ENCODE measurements at regions not wholly inside any gene's neighbourhood (a gene's known extent, or its start where the extent isn't known, plus 50 kb on each side); places are given as distances from the start of the nearest gene placed in this dataset.

DNA sequence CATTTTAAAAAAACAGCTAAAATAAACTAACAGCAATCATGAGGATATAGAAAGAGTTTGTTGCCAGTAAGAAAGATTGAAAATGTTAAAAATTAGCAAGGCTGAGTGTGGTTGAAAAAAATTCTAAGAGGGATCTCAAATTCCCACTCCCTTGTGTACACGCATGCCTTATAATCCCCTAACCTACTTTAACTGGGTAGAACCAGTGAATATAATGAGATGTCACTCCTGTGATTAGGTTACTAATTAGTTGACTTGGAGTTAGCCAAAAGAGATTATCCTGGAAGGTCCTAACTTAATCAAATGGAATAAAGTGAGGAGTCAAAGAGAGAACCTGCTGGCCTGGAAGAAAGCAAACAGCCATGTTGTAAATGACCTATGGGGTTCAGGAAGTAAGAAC, 286.0 kb upstream of the TGFBR2 start:
- Histone ChIP-seq H3K79me2 (ENCODE audit: control insufficient read depth in 1 of 2, insufficient read depth in 2 of 2, low read length in 2 of 2) (no peaks in the 10 kb centered on the region), H3K23me2 (ENCODE audit: low read depth, low read length) (no peaks in the 10 kb centered on the region), H3K79me1 (ENCODE audit: low read depth, low read length) (no peaks in the 10 kb centered on the region), H3K36me3 (ENCODE audit: control insufficient read depth in 2 of 4, insufficient read depth in 4 of 4, low read length in 3 of 4) (no peaks in the 10 kb centered on the region; a peak in 1 of 8 replicates), H3K27ac (ENCODE audit: low read depth, low read length) (no peak overlapping the region), H2BK15ac (ENCODE audit: low read length) (no peak overlapping the region), H2BK5ac (ENCODE audit: low read depth, low read length) (no peak overlapping the region), H3K4me3 (ENCODE audit: extremely low read depth in 1 of 4, insufficient read depth in 2 of 4, low read depth in 3 of 4, low read length in 4 of 4) (no peak overlapping the region), H3K14ac (ENCODE audit: insufficient read length) (no peak overlapping the region), H3K18ac (ENCODE audit: extremely low read depth, low read length) (no peak overlapping the region), H4K20me1 (replicated peaks in 1 of 2; ENCODE audit: control insufficient read depth in 1 of 2, insufficient read depth in 2 of 2, low read length in 2 of 2) (no peaks in the 10 kb centered on the region), H2AFZ (ENCODE audit: low read length) (no peak overlapping the region), H4K91ac (replicated peaks; ENCODE audit: insufficient read length, low read length) (no peak overlapping the region), H3K9me3 (ENCODE audit: insufficient read depth in 2 of 2, low read depth in 1 of 2, low read length in 1 of 2) (peaks cover 0 to 4% of the 10 kb centered on the region in 2 experiments; a peak in 1 of 4 replicates), H2BK20ac (ENCODE audit: low read length) (no peak overlapping the region), H3K56ac (replicated peaks; ENCODE audit: insufficient read length, low read depth, low read length) (no peak overlapping the region), H2BK120ac (replicated peaks; ENCODE audit: low read depth, low read length) (no peak overlapping the region), H3K4ac (replicated peaks; ENCODE audit: insufficient read length, low read depth, low read length) (no peak overlapping the region), H4K5ac (ENCODE audit: insufficient read length, low read depth, low read length) (no peak overlapping the region), H2AK5ac (ENCODE audit: low read depth, low read length) (no peak overlapping the region), H2BK12ac (ENCODE audit: low read depth, low read length) (no peak overlapping the region), H3K4me1 (replicated peaks in 1 of 4; ENCODE audit: control insufficient read depth in 3 of 4, insufficient read depth in 4 of 4, low read length in 3 of 4) (peaks cover 0 to 5% (median 0%) of the 10 kb centered on the region in 4 experiments; a peak in 1 of 7 replicates), H3K23ac (ENCODE audit: insufficient read length) (no peak overlapping the region), H3K4me2 (ENCODE audit: insufficient read depth in 1 of 2, low read depth in 2 of 2, low read length in 2 of 2) (no peak overlapping the region), H3K27me3 (replicated peaks in 1 of 4; ENCODE audit: control insufficient read depth in 3 of 4, extremely low read depth in 1 of 4, insufficient read depth in 3 of 4, low read length in 3 of 4) (no peaks in the 10 kb centered on the region), H4K8ac (ENCODE audit: extremely low read depth, insufficient read depth, low read length) (no peak overlapping the region), H3K9ac (replicated peaks in 1 of 4; ENCODE audit: extremely low read depth in 1 of 4, low read depth in 3 of 4, low read length in 3 of 4) (no peak overlapping the region)
- DNase-seq (ENCODE audit: low read depth in 1 of 2, low spot score in 2 of 2): no peak
- POLR2A ChIA-PET (ENCODE audit: partially characterized antibody): no interaction called here
- no peak for FAIRE-seq
- CTCF ChIA-PET (ENCODE audit: partially characterized antibody): interaction anchor here (0.6 to 2.2 kb wide), 27 partner anchors 9 to 1263 kb away, joined by 3 to 13 read pairs (median 4); no protein-coding TSS in a partner anchor
- 100% methylated on average over 1 of the region's 1 CpG; no CpG with 5 or more reads in 1 of the 2 experiments for WGBS, 2 experiments (ENCODE audit: extremely low coverage in 1 of 2, insufficient coverage in 1 of 2, insufficient read length in 1 of 2, insufficient replicate concordance in 2 of 2, low coverage in 1 of 2, low lambda C conversion rate in 2 of 2, missing lambda C conversion rate in 1 of 2)
- no peak for TF ChIP-seq SAP30 (IDR thresholded peaks at IDR 0.05; ENCODE audit: insufficient read depth, insufficient replicate concordance, low read length)
- no peak for TF ChIP-seq SP4 (IDR thresholded peaks at IDR 0.05; ENCODE audit: low read length)
- TF ChIP-seq CBX8 (IDR thresholded peaks at IDR 0.05; ENCODE audit: borderline replicate concordance, low read depth, low read length): no peak
- TF ChIP-seq POLR2AphosphoS5 (IDR thresholded peaks at IDR 0.05; ENCODE audit: low read depth, low read length): no peak
- no peak for TF ChIP-seq HDAC6 (IDR thresholded peaks at IDR 0.05; ENCODE audit: low read depth, low read length)
- no peak for TF ChIP-seq TBP (IDR thresholded peaks at IDR 0.05; ENCODE audit: low read depth, low read length)
- no peak for TF ChIP-seq JUND (IDR thresholded peaks at IDR 0.05; ENCODE audit: low read length)
- TF ChIP-seq, protein P1, sequence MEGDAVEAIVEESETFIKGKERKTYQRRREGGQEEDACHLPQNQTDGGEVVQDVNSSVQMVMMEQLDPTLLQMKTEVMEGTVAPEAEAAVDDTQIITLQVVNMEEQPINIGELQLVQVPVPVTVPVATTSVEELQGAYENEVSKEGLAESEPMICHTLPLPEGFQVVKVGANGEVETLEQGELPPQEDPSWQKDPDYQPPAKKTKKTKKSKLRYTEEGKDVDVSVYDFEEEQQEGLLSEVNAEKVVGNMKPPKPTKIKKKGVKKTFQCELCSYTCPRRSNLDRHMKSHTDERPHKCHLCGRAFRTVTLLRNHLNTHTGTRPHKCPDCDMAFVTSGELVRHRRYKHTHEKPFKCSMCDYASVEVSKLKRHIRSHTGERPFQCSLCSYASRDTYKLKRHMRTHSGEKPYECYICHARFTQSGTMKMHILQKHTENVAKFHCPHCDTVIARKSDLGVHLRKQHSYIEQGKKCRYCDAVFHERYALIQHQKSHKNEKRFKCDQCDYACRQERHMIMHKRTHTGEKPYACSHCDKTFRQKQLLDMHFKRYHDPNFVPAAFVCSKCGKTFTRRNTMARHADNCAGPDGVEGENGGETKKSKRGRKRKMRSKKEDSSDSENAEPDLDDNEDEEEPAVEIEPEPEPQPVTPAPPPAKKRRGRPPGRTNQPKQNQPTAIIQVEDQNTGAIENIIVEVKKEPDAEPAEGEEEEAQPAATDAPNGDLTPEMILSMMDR (IDR thresholded peaks at IDR 0.05; ENCODE audit: control extremely low read depth in 1 of 3, insufficient read depth in 1 of 3, low read depth in 1 of 3, low read length in 3 of 3): no peak
